IMR-90 (cell line): ENCODE measurements at regions not wholly inside any gene's neighbourhood (a gene's known extent, or its start where the extent isn't known, plus 50 kb on each side); places are given as distances from the start of the nearest gene placed in this dataset.

ENCODE experiments used
- ATAC-seq: fragments of 200-7000 bp; cut with Tn5 transposase; 2 replicates; pipeline ENCODE4 v1.9.1; 2020; ENCODE audit warnings: low read depth, mild to moderate bottlenecking, moderate library complexity
- BruUV-seq: library from RNA; stranded (reverse); fragments of 400-500 nt; replicated peaks from 2 replicates; lab custom pipeline; 2021; lab: Mats Ljungman, UMichigan
- CTCF ChIA-PET: fragments of 300-600 bp; formaldehyde crosslinking; extraction: SDS; loops from one replicate; lab custom pipeline; 2021; ENCODE audit warnings: antibody characterized with exemption; lab: Yijun Ruan, JAX
- POLR2A ChIA-PET: fragments of 300-600 bp; sonication (Branson Sonifier 250); formaldehyde crosslinking; loops from one replicate; lab custom pipeline; 2022; ENCODE audit warnings: antibody characterized with exemption; ENCODE audit not compliant: unreplicated experiment; lab: Charles Lee
- DNase-seq: peaks from one replicate; pipeline ENCODE4 v3.0.0; 2013
- H2AFZ ChIP-seq: replicated peaks from 2 replicates; pipeline ENCODE3; 2013; ENCODE audit warnings: low read length, mild to moderate bottlenecking; ENCODE audit not compliant: poor library complexity
- H2AK5ac ChIP-seq: 2 replicates; pipeline ENCODE4 v1.6.1; 2013; ENCODE audit warnings: low read depth, low read length, inconsistent platforms
- H2AK9ac ChIP-seq: replicated peaks from 2 replicates; pipeline ENCODE3; 2013; ENCODE audit warnings: mild to moderate bottlenecking, low read depth, low read length, moderate library complexity; ENCODE audit not compliant: poor library complexity
- H2BK120ac ChIP-seq: 2 replicates; pipeline ENCODE4 v1.6.1; 2013; ENCODE audit warnings: low read depth, low read length, inconsistent platforms
- H2BK15ac ChIP-seq: 3 replicates; pipeline ENCODE4 v1.6.1; 2013; ENCODE audit warnings: low read depth, low read length, inconsistent platforms
- H2BK20ac ChIP-seq: 2 replicates; pipeline ENCODE4 v1.6.1; 2013; ENCODE audit warnings: low read depth, mild to moderate bottlenecking, inconsistent platforms, low read length, moderate library complexity
- H2BK5ac ChIP-seq: 2 replicates; pipeline ENCODE4 v1.6.1; 2013; ENCODE audit warnings: mild to moderate bottlenecking, low read depth, low read length, inconsistent platforms; ENCODE audit not compliant: poor library complexity, severe bottlenecking
- H3K14ac ChIP-seq: replicated peaks from 2 replicates; pipeline ENCODE4 v1.6.1; 2013; ENCODE audit warnings: low read depth, low read length, inconsistent platforms
- H3K18ac ChIP-seq: 2 replicates; pipeline ENCODE4 v1.6.1; 2013; ENCODE audit warnings: low read depth, low read length, control low read depth
- H3K23ac ChIP-seq: 2 replicates; pipeline ENCODE4 v1.6.1; 2013; ENCODE audit warnings: low read depth, low read length, inconsistent platforms
- H3K27ac ChIP-seq: 2 replicates; pipeline ENCODE4 v1.5.1; 2013; ENCODE audit warnings: mild to moderate bottlenecking, control low read depth, low read length; ENCODE audit not compliant: insufficient read depth
- H3K27me3 ChIP-seq: 2 replicates; pipeline ENCODE4 v1.6.1; 2013; ENCODE audit warnings: low read length; ENCODE audit not compliant: control insufficient read depth, insufficient read depth
- H3K36me3 ChIP-seq: 2 replicates; pipeline ENCODE4 v1.6.1; 2013; ENCODE audit warnings: low read length, mixed read lengths; ENCODE audit not compliant: control insufficient read depth, insufficient read depth
- H3K4ac ChIP-seq: 2 replicates; pipeline ENCODE4 v1.6.1; 2013; ENCODE audit warnings: low read depth, low read length, inconsistent platforms
- H3K4me1 ChIP-seq: 2 replicates; pipeline ENCODE4 v1.6.1; 2013; ENCODE audit warnings: low read length, mixed read lengths; ENCODE audit not compliant: control insufficient read depth, insufficient read depth
- H3K4me2 ChIP-seq: 2 replicates; pipeline ENCODE4 v1.6.1; 2013; ENCODE audit warnings: low read depth, mild to moderate bottlenecking, control low read depth, low read length, moderate library complexity
- H3K4me3 ChIP-seq: 2 replicates; pipeline ENCODE4 v1.5.1; 2013; ENCODE audit warnings: low read depth, mild to moderate bottlenecking, control low read depth, low read length, moderate library complexity; ENCODE audit not compliant: insufficient read depth
- H3K56ac ChIP-seq: 2 replicates; pipeline ENCODE4 v1.6.1; 2013; ENCODE audit warnings: low read length, inconsistent platforms; ENCODE audit not compliant: insufficient read depth; ENCODE audit errors: extremely low read depth
- H3K79me1 ChIP-seq, 2 experiments: 2 replicates each; pipeline ENCODE4 v1.6.1; 2013; ENCODE audit warnings: low read length in 2 of 2, inconsistent platforms in 1 of 2, low read depth in 1 of 2
- H3K9ac ChIP-seq: 2 replicates; pipeline ENCODE4 v1.6.1; 2013; ENCODE audit warnings: low read depth, low read length, control low read depth
- H3K9me1 ChIP-seq: 2 replicates; pipeline ENCODE4 v1.6.1; 2013; ENCODE audit warnings: low read length, inconsistent platforms; ENCODE audit not compliant: insufficient read depth
- H3K9me3 ChIP-seq: 2 replicates; pipeline ENCODE4 v1.6.1; 2013; ENCODE audit warnings: low read length; ENCODE audit not compliant: control insufficient read depth, insufficient read depth
- H4K20me1 ChIP-seq: 2 replicates; pipeline ENCODE4 v1.6.1; 2013; ENCODE audit warnings: low read length, inconsistent platforms; ENCODE audit not compliant: insufficient read depth
- H4K5ac ChIP-seq: 2 replicates; pipeline ENCODE4 v1.6.1; 2013; ENCODE audit warnings: mild to moderate bottlenecking, low read depth, low read length, control low read depth
- H4K8ac ChIP-seq, 2 experiments: 2 replicates each; pipeline ENCODE4 v1.6.1; 2013; ENCODE audit warnings: low read depth in 2 of 2, low read length in 2 of 2, control low read depth in 1 of 2, inconsistent platforms in 1 of 2
- H4K91ac ChIP-seq: 2 replicates; pipeline ENCODE4 v1.6.1; 2013; ENCODE audit warnings: low read depth, low read length, inconsistent platforms; ENCODE audit not compliant: insufficient read depth
- CHD1 ChIP-seq: IDR thresholded peaks from 2 replicates; pipeline ENCODE4 v1.6.1; 2012; ENCODE audit warnings: low read depth, low read length, improper control_type of control experiment
- CTCF ChIP-seq: conservative IDR thresholded peaks from 2 replicates; pipeline ENCODE4 v1.5.1; 2012; ENCODE audit warnings: mild to moderate bottlenecking, low read depth, low read length, improper control_type of control experiment
- ELK1 ChIP-seq: fragments of 150-350 bp; IDR thresholded peaks from 2 replicates; pipeline ENCODE4 v1.6.1; 2016; ENCODE audit warnings: low read depth, mild to moderate bottlenecking, low read length, moderate library complexity, borderline replicate concordance
- FOS ChIP-seq: fragments of 150-350 bp; IDR thresholded peaks from 2 replicates; pipeline ENCODE4 v1.6.1; 2016; ENCODE audit warnings: low read depth, low read length
- MAFK ChIP-seq: IDR thresholded peaks from 2 replicates; pipeline ENCODE4 v1.6.1; 2012; ENCODE audit warnings: low read depth, low read length, improper control_type of control experiment
- MAZ ChIP-seq: IDR thresholded peaks from 2 replicates; pipeline ENCODE4 v1.6.1; 2012; ENCODE audit warnings: low read depth, mild to moderate bottlenecking, low read length, improper control_type of control experiment, moderate library complexity, borderline replicate concordance
- MXI1 ChIP-seq: IDR thresholded peaks from 2 replicates; pipeline ENCODE4 v1.6.1; 2012; ENCODE audit warnings: low read depth, mild to moderate bottlenecking, low read length, moderate library complexity, borderline replicate concordance
- POLR2A ChIP-seq: IDR thresholded peaks from 2 replicates; pipeline ENCODE4 v1.6.1; 2012; ENCODE audit warnings: mild to moderate bottlenecking, low read depth, low read length
- RAD21 ChIP-seq: IDR thresholded peaks from 2 replicates; pipeline ENCODE4 v1.6.1; 2012; ENCODE audit warnings: low read length, improper control_type of control experiment
- RFX5 ChIP-seq: IDR thresholded peaks from 2 replicates; pipeline ENCODE4 v1.8.0; 2012; ENCODE audit warnings: low read depth, mild to moderate bottlenecking, low read length, moderate library complexity
- SMC3 ChIP-seq: fragments of 150-350 bp; IDR thresholded peaks from 2 replicates; pipeline ENCODE4 v1.6.1; 2016; ENCODE audit warnings: low read depth, mild to moderate bottlenecking, antibody characterized with exemption, low read length, moderate library complexity
- USF2 ChIP-seq: fragments of 150-350 bp; IDR thresholded peaks from 2 replicates; pipeline ENCODE4 v1.6.1; 2017; ENCODE audit warnings: mild to moderate bottlenecking, antibody characterized with exemption, low read length, low read depth
- WGBS, 2 experiments: methylation state at CpG; one replicate each; pipeline versions ENCODE4 v1.1.5 to v1.1.7; 2013; ENCODE audit warnings: missing lambda C conversion rate in 2 of 2; ENCODE audit not compliant: insufficient read length in 1 of 2; ENCODE audit errors: extremely low coverage in 2 of 2; 5-methylcytosine and 5-hydroxymethylcytosine counted together
- dilution Hi-C: fragments of 300-500 bp; cut with HindIII; formaldehyde crosslinking; loops from one replicate; pipeline ENCODE4 v1.14.3; 2018; ENCODE audit warnings: low sequenced_read_pairs; ENCODE audit not compliant: unreplicated experiment
- in situ Hi-C: fragments of 300-500 bp; cut with MboI; formaldehyde crosslinking; loops from 3 replicates; pipeline ENCODE4 v1.14.3; 2019; ENCODE audit warnings: low sequenced_read_pairs, inconsistent platforms, mixed read lengths
- intact Hi-C: fragments of 100-400 bp; cut with micrococcal nuclease; formaldehyde crosslinking; loops from 2 replicates; pipeline ENCODE4 v1.10.0; 2022

- DNase-seq (no peak), ATAC-seq (peak; percentile 30)
- H3K36me3 ChIP-seq, result no peaks in the 10 kb centered on the region
- 0 out of 2 replicates have a peak, but pooled peaks cover 4% of the 10 kb centered on the region for H3K9me1 ChIP-seq
- H4K91ac ChIP-seq, result peak overlapping the region; percentile 50
- peak overlapping the region; percentile 44 for H3K14ac ChIP-seq
- no peaks in the 10 kb centered on the region for H3K27me3 ChIP-seq
- H3K56ac ChIP-seq, result no peak overlapping the region
- intact Hi-C loops (no loop called here), dilution Hi-C loops (no loop called here), in situ Hi-C loops (no loop called here)
- H3K18ac ChIP-seq, result peak overlapping the region; percentile 91
- peak overlapping the region; percentile 58; the same call in 1 of the 2 replicates for H3K23ac ChIP-seq
- BruUV-seq, result no TSS peak
- no peaks in the 10 kb centered on the region for H3K9me3 ChIP-seq
- no peaks in the 10 kb centered on the region for H3K79me1 ChIP-seq
- peak overlapping the region; percentile 63; the same call in 1 of the 2 replicates for H3K4me2 ChIP-seq
- H2BK20ac ChIP-seq, result peak overlapping the region; percentile 86
- peak overlapping the region; percentile 56; the same call in 1 of the 2 replicates for H2AK5ac ChIP-seq
- CTCF ChIA-PET, result no interaction called here
- peak overlapping the region; percentile 87 for H3K4ac ChIP-seq
- no peak overlapping the region for H3K9ac ChIP-seq
- H2BK120ac ChIP-seq, result peak overlapping the region; percentile 83
- no peak overlapping the region for H2AK9ac ChIP-seq
- H2BK15ac ChIP-seq, result peak overlapping the region; percentile 59; the same call in 2 of the 3 replicates
- H2BK5ac ChIP-seq, result peak overlapping the region; percentile 89
- TF ChIP-seq RFX5 (no peak), MAZ (no peak), FOS (no peak), CTCF (no peak), SMC3 (no peak), USF2 (no peak), MAFK (no peak), MXI1 (no peak), RAD21 (no peak), ELK1 (no peak), CHD1 (no peak), POLR2A (no peak)
- no peaks in the 10 kb centered on the region for H4K20me1 ChIP-seq
- POLR2A ChIA-PET, result no interaction called here
- peak overlapping the region; percentile 13 for H4K5ac ChIP-seq
- no CpG with 5 or more reads among the region's 5 CpGs for WGBS, 2 experiments
- no peak overlapping the region for H2AFZ ChIP-seq
- H3K4me1 ChIP-seq, result peaks cover 10% of the 10 kb centered on the region
- H3K27ac ChIP-seq, result peak overlapping the region; percentile 88; the same call in 1 of the 2 replicates
- no peak overlapping the region; the same call in 1 of the 2 replicates for H3K4me3 ChIP-seq
- peak overlapping the region in 1 of 2 experiments; percentile 76; a peak in 2 of 4 replicates for H4K8ac ChIP-seq
Measured at GRCh38 chr3:190718097-190718496, 144.4 kb downstream of the GMNC start.
